ENCODE measurements at regions not wholly inside any gene's neighbourhood (a gene's known extent, or its start where the extent isn't known, plus 50 kb on each side); places are given as distances from the start of the nearest gene placed in this dataset.

- no peak for TF ChIP-seq CTCF (conservative IDR thresholded peaks at IDR 0.05; ENCODE audit: low read depth, low read length)
- no peak for TF ChIP-seq EZH2phosphoT487 (IDR thresholded peaks at IDR 0.05; ENCODE audit: borderline replicate concordance, low read length)
Observed at GRCh38 chr10:130587718-130588117, 451.5 kb downstream of the GLRX3 start.
